HL-60 (cell line): ENCODE measurements at regions not wholly inside any gene's neighbourhood (a gene's known extent, or its start where the extent isn't known, plus 50 kb on each side); places are given as distances from the start of the nearest gene placed in this dataset.

ENCODE experiments used
- CTCF ChIP-seq: IDR thresholded peaks from one replicate; pipeline ENCODE4 v1.5.1; 2011; ENCODE audit warnings: low read length, control low read depth, inconsistent platforms; ENCODE audit not compliant: insufficient read depth
- POLR2AphosphoS5 ChIP-seq: IDR thresholded peaks from 2 replicates; pipeline ENCODE4 v1.6.1; 2012; ENCODE audit warnings: low read depth
- REST ChIP-seq: IDR thresholded peaks from 2 replicates; pipeline ENCODE4 v1.6.1; 2012; ENCODE audit warnings: low read depth; ENCODE audit not compliant: insufficient replicate concordance
- SPI1 ChIP-seq: IDR thresholded peaks from 2 replicates; pipeline ENCODE4 v1.6.1; 2012; ENCODE audit warnings: low read depth, mild to moderate bottlenecking, borderline replicate concordance

GRCh38 chr2:8281234-8281633 lies 400.6 kb upstream of the ID2 start:
- no peak for TF ChIP-seq CTCF
- TF ChIP-seq REST: no peak
- TF ChIP-seq POLR2AphosphoS5: no peak
- TF ChIP-seq SPI1: no peak
